Liver (tissue), 7 donors: ENCODE measurements at regions not wholly inside any gene's neighbourhood (a gene's known extent, or its start where the extent isn't known, plus 50 kb on each side); places are given as distances from the start of the nearest gene placed in this dataset.
"Not testable (repeated sequence)": the region's sequence is repeated elsewhere in the genome, so short reads cannot be mapped to it uniquely, and the experiment has no call there.

Experiments used
- DNase-seq: peaks from one replicate; pipeline ENCODE4 v3.0.0-alpha.2; 2017; ENCODE audit warnings: low spot score
- H3K27ac ChIP-seq, 2 donors: one replicate each; pipeline ENCODE4 v1.7.0; 2013; ENCODE audit warnings: inconsistent platforms in 2 of 2, low read length in 2 of 2, control low read depth in 1 of 2, low read depth in 1 of 2, mild to moderate bottlenecking in 1 of 2
- H3K27me3 ChIP-seq, 4 donors: one replicate each; pipeline versions ENCODE4 v1.6.1 to v1.7.0; 2013; ENCODE audit warnings: low read length in 3 of 4, inconsistent platforms in 1 of 4, mild to moderate bottlenecking in 1 of 4, moderate library complexity in 1 of 4; ENCODE audit not compliant: control insufficient read depth in 4 of 4, insufficient read depth in 4 of 4
- H3K36me3 ChIP-seq, 4 donors: one replicate each; pipeline versions ENCODE4 v1.6.1 to v1.7.0; 2013; ENCODE audit warnings: low read length in 3 of 4, mild to moderate bottlenecking in 3 of 4, low read depth in 1 of 4, moderate library complexity in 1 of 4; ENCODE audit not compliant: control insufficient read depth in 4 of 4, insufficient read depth in 3 of 4
- H3K4me1 ChIP-seq, 4 donors: one replicate each; pipeline versions ENCODE4 v1.6.1 to v1.7.0; 2013; ENCODE audit warnings: low read length in 3 of 4, mild to moderate bottlenecking in 3 of 4, moderate library complexity in 1 of 4; ENCODE audit not compliant: control insufficient read depth in 4 of 4, insufficient read depth in 4 of 4
- H3K4me3 ChIP-seq, 3 donors: one replicate each; pipeline versions ENCODE4 v1.6.1 to v1.7.0; 2013; ENCODE audit warnings: low read length in 3 of 3, control low read depth in 1 of 3, low read depth in 1 of 3, mild to moderate bottlenecking in 1 of 3
- H3K9ac ChIP-seq, 2 donors: one replicate each; pipeline ENCODE4 v1.7.0; 2013; ENCODE audit warnings: low read length in 2 of 2, mild to moderate bottlenecking in 2 of 2, moderate library complexity in 2 of 2, control low read depth in 1 of 2, low read depth in 1 of 2
- H3K9me3 ChIP-seq, 4 donors: one replicate each; pipeline versions ENCODE4 v1.6.1 to v1.7.0; 2013; ENCODE audit warnings: low read length in 3 of 4; ENCODE audit not compliant: control insufficient read depth in 4 of 4
- EGR1 ChIP-seq, 2 donors: IDR thresholded peaks; 2 replicates each; pipeline ENCODE4 v1.6.1; 2016 to 2018; ENCODE audit warnings: antibody characterized with exemption in 2 of 2, low read depth in 2 of 2
- FOXA1 ChIP-seq: IDR thresholded peaks from 2 replicates; pipeline ENCODE4 v1.6.1; 2016; ENCODE audit warnings: antibody characterized with exemption
- FOXA2 ChIP-seq: IDR thresholded peaks from 2 replicates; pipeline ENCODE4 v1.6.1; 2016; ENCODE audit warnings: antibody characterized with exemption
- GABPA ChIP-seq, 2 donors: IDR thresholded peaks in 1 of 2; conservative IDR thresholded peaks in 1 of 2; 2 replicates each; pipeline ENCODE4 v1.6.1; 2016; ENCODE audit warnings: antibody characterized with exemption in 2 of 2, mild to moderate bottlenecking in 1 of 2, moderate library complexity in 1 of 2
- HNF4A ChIP-seq, 2 donors: conservative IDR thresholded peaks; 2 replicates each; pipeline ENCODE4 v1.6.1; 2016; ENCODE audit warnings: antibody characterized with exemption in 2 of 2, mild to moderate bottlenecking in 2 of 2
- MAX ChIP-seq: IDR thresholded peaks from 2 replicates; pipeline ENCODE4 v1.6.1; 2016; ENCODE audit warnings: antibody characterized with exemption
- NR2F2 ChIP-seq: IDR thresholded peaks from 2 replicates; pipeline ENCODE4 v1.6.1; 2016; ENCODE audit warnings: antibody characterized with exemption
- REST ChIP-seq: IDR thresholded peaks from 2 replicates; pipeline ENCODE4 v1.6.1; 2016; ENCODE audit warnings: antibody characterized with exemption, mild to moderate bottlenecking
- RXRA ChIP-seq, 2 donors: IDR thresholded peaks; 2 replicates each; pipeline ENCODE4 v1.6.1; 2017 to 2018; ENCODE audit warnings: antibody characterized with exemption in 2 of 2, mild to moderate bottlenecking in 1 of 2
- SP1 ChIP-seq: IDR thresholded peaks from 2 replicates; pipeline ENCODE4 v1.6.1; 2018; ENCODE audit warnings: antibody characterized with exemption, mild to moderate bottlenecking
- TAF1 ChIP-seq: conservative IDR thresholded peaks from 2 replicates; pipeline ENCODE4 v1.6.1; 2016; ENCODE audit warnings: antibody characterized with exemption, mild to moderate bottlenecking
- ZBTB33 ChIP-seq: IDR thresholded peaks from 2 replicates; pipeline ENCODE4 v1.6.1; 2016; ENCODE audit warnings: antibody characterized with exemption
- WGBS: extraction: QIAGEN DNeasy Blood & Tissue Kit; methylation state at CpG from one replicate; pipeline ENCODE4 v1.1.7; 2013; 5-methylcytosine and 5-hydroxymethylcytosine counted together
- donor health status: healthy.
- donor health status: healthy.
- donor health status: healthy.
- donor health status: healthy.

- TF ChIP-seq REST (no peak), NR2F2 (no peak), HNF4A (conservative IDR thresholded peaks at IDR 0.05) (no peak), FOXA2 (no peak), TAF1 (no peak), ZBTB33 (no peak), SP1 (no peak), RXRA (IDR thresholded peaks at IDR 0.05) (no peak)
These were observed 185.8 kb upstream of the SLIT2 start (continued) for GRCh38 chr4:20065952-20066351.

GRCh38 chr4:20062857-20063256 lies 188.8 kb upstream of the SLIT2 start:
- H3K9ac ChIP-seq, H3K36me3 ChIP-seq, H3K4me3 ChIP-seq, H3K9me3 ChIP-seq, H3K27me3 ChIP-seq, DNase-seq, H3K4me1 ChIP-seq, H3K27ac ChIP-seq: not testable (repeated sequence)
- 88% methylated on average over 5 of the region's 5 CpGs for WGBS

GRCh38 chr4:20062054-20062453 lies 189.7 kb upstream of the SLIT2 start:
- Histone ChIP-seq H3K9me3 (no peaks in the 10 kb centered on the region), H3K4me3 (no peak overlapping the region), H3K4me1 (no peaks in the 10 kb centered on the region), H3K9ac (no peak overlapping the region), H3K27ac (no peak overlapping the region), H3K36me3 (no peaks in the 10 kb centered on the region), H3K27me3 (no peaks in the 10 kb centered on the region)
- 52% methylated on average over 7 of the region's 7 CpGs for WGBS
- no peak for DNase-seq
- TF ChIP-seq MAX (no peak), GABPA (IDR thresholded peaks at IDR 0.05 in 1 of 2, conservative IDR thresholded peaks at IDR 0.05 in 1 of 2) (no peak), FOXA2 (no peak), EGR1 (IDR thresholded peaks at IDR 0.05; ENCODE audit: low read depth in 2 of 2) (no peak), SP1 (no peak), REST (no peak), FOXA1 (no peak), RXRA (IDR thresholded peaks at IDR 0.05) (no peak)
